Brain pericyte (primary cell): ENCODE measurements at regions not wholly inside any gene's neighbourhood (a gene's known extent, or its start where the extent isn't known, plus 50 kb on each side); places are given as distances from the start of the nearest gene placed in this dataset.

Experiments used
- DNase-seq: peaks from one replicate; pipeline ENCODE4 v3.0.0-alpha.2; 2012; ENCODE audit warnings: low read depth, low spot score

- DNase-seq: no peak
Observed at GRCh38 chr7:96484845-96485244, 162.9 kb upstream of the SLC25A13 start.

GRCh38 chr7:96484091-96484490 lies 162.2 kb upstream of the SLC25A13 start:
- no peak for DNase-seq

DNA sequence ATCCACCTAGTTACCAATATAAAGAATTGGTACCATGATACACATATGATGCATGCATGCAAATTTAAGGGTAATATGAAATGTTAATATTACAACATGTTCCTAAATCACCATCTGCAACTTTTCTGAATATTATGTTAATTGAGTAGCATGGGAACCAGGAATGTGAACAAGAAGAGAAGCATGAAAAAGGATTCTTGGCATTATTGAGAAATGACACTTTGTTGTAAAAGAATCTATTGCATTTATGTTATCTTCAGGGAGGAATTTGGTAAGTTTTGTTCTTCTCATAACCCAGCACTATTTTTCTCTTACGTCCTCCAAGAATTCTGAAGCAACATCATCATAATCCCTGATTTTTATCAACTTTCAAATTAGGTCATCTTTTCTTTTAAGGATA lies 159.9 kb upstream of the SLC25A13 start:
- no peak for DNase-seq

DNA sequence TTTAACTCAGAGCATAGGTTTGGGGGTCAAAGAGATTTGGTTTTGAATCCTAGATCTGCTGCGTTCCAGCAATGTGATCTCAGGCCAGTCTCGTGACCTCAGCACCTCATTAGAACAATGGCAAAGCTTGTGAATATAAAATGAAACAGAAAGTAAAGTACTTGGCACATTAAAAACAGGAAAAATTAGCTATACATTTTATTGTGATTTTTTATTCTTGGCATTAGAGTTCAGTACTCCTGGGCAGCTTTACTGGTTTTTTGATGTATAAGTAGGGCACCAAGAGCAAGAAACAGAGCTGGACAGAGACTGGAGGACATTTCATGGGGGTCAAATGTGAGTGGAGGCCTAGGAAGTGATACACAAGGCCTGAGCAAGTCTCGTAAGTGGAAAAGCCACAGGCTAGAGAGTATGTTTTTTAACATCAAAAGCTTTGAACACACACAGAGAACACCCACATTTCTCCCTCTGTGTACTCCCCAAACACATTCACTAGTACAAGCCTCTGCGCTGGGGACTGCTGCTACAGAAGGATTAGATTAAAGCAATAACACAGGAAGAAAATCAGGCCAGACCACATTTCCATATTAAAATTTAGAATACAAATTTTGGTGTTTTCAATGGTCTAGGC lies 157.2 kb upstream of the SLC25A13 start:
- no peak for DNase-seq

DNA sequence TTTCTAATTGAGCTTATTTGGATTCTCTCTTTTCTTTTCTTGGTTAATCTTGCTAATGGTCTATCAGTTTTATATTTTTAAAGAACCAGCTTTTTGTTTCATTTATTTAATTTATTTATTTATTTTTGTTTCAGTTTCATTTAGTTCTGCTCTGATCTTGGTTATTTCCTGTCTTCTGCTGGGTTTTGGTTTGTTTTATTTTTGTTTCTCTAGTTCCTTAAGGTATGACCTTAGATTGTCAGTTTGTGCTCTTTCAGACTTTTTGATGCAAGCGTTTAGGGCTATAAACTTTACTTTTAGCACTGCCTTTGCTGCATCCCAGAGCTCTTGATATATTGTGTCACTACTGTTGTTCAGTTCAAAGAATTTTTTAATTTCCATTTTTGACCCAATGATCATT lies 149.7 kb upstream of the SLC25A13 start:
- no peak for DNase-seq

DNA sequence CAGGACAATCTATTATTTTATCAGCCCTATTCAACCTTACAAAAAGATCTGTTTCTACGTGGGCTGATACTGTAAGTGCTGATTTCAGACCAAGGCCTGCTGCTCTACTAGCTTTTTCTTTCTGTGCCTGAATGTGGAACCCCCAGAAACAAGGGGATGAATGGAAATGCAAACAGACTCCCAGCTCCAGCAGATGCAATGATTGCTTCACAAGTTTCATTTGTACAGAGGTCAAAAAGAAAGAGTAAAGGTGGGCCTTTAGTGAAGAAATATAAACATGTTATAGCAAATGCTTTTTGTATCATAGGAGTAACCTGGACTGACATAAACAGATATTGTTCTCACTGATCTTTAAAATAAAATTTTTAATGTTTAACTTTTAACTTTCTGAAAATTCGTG lies 130.2 kb upstream of the SLC25A13 start:
- DNase-seq: no peak

DNA sequence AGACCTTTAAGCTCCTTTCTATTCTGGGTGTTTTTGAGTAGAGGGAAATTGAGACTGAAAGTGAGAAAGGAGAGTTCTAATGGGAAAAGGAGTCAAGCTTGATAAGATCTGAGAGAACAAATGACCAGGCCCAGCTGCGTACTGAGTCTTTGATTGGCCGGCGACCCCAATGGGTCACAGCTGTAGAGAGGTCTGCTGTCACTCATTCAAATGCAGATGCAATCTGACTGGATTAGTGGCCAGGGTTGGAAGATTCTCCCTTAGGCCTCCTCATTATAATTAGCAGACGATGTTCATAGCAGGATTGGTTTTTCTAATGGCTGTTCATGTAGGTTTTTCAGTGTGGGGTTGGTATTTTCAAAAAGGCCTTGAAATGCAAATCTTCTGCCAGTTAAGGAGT lies 127.2 kb upstream of the SLC25A13 start:
- no peak for DNase-seq

- DNase-seq: no peak
Observed at GRCh38 chr7:96447109-96447645, 125.3 kb upstream of the SLC25A13 start.

DNA sequence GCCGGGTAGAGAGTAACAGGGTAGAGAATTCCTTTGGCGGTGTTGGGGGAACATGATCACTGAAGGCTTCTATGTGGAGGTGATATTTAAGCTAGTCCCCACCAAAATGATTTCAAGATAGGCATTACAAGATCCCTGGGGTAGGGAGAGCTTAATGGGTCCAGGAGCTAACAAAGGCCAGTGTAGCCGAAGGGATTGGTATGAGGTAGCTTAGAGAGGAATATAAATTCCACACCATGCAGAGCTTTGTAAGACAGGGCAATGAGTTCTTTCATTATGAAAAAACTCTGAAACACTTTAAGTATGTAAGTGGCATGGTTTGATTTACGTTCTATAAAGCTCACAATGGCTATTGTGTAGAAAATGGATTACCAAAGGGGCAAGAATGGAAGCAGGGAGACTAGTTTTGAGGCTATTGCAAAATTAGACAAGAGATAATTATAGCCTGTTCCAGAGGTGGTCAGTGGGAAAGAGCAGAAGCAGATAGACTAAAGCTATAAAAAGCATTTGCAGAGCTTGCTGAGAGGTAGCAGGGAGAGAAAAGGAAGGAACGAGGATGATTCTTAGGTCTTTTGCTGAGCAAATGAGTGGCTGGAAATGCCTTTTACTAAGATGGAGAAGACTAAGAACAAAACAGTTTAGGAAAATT lies 119.7 kb upstream of the SLC25A13 start:
- no peak for DNase-seq

DNA sequence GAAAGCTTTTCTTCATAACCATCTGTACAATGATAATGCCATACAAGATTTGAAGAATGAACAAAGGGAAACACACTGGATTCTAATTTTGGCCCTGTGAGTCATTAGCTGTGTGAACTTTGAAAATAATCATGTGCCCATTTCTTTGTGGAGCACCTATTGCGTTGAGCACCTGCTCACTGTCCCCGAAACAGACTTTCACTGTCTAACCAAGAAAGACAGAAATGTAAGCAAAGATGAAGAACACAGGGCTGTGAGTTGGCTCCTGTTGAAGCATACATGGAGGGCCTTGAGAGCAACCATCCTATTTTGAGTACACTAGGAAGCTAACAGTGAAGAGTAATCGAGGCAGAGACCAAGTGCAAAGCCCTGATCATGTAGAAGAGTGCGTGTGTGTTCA lies 118.4 kb upstream of the SLC25A13 start:
- DNase-seq: no peak

DNA sequence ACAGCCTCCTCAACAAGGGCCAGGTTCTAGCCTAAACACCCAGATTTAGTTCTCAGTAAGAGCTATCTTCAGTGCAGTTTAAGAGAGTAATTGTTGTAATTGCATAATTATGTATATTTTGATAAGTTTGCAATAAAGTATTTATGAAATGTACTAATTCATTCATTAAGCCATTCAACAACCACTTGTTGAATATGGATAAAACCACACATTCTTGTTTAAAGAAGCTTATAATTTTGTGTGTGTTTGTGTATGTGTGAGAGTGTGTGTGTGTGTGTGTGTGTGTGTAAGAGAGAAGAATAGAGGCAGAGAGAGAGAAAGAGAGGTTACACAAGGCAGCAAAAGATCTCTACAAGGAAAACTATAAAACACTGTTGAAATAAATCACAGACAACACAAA lies 115.0 kb upstream of the SLC25A13 start:
- no peak for DNase-seq

DNA sequence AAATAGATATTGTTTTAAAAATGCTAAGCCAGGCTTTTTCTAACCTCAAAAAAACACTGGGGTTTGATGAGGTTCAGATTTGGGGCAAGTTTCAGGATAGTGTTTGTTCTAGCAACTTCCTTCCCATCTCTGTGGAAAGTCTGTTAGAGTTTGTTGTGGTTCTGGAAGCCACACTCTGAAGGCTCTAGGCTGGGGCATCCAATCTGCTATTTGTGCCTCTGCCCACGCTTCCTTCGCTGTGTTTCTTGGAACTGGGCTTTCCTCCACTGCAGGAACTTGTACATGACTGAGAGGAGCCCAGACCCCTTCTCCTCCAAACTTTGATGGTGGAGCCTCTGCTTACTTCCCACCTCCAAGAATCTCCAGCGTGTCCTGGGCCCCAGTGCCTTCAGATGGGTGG lies 108.5 kb upstream of the SLC25A13 start:
- no peak for DNase-seq

- no peak for DNase-seq
Observed at GRCh38 chr7:96427143-96427542, 105.2 kb upstream of the SLC25A13 start.

DNA sequence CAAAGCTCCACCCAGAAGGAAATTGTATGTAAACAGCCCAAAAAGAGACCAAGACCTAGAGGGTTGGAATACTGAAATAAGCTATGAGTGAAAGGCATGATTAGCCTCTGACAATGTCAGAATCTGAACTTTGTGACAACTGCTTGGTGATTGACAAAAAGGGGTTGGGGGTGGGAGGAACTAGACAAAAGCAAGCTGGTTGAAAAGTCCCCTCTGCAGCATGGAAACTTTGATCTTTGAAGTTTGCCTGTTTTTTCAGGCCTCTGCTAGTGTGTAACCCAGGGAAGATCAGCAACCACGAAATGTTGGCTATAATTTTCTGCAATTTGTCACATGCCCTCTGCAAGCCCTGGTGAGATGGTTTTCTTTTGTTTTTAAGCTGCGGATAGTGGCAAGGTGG lies 104.8 kb upstream of the SLC25A13 start:
- DNase-seq: no peak

DNA sequence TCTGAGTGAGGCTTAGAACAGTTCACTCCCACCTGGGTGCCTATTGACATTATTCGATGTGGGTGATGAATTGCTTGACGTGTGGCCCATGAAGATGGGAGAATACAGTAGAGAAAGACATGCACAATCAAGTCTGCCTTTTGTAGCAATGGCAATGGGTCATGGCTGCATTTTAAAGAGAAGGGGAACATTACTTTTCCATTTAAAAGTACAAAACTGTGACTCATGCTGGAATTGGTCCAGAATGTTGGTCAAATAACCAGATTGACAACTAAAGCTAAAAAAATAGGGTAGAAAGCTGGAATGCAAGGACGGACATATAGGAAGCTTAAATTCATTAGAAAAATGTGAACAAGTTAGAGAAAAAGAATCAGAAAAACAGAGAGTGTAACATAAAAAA lies 104.1 kb upstream of the SLC25A13 start:
- no peak for DNase-seq

DNA sequence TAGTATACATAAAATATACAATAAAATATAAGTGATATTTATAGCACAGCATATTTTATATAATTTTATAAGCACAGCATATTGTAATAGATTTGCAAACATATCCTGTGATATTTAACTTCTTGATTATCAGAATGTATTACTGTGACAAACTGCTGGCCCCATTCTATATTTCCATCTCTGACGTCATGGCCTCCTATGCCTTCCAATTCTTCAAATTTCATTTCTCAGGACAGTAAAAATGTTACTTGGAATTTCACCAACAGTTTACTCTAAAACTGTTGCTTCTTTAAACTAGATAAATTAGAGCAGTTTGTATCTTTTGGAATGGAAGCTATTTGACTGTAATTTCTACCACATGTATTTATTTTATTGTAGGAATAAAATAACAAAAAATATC lies 102.5 kb upstream of the SLC25A13 start:
- DNase-seq: no peak

DNA sequence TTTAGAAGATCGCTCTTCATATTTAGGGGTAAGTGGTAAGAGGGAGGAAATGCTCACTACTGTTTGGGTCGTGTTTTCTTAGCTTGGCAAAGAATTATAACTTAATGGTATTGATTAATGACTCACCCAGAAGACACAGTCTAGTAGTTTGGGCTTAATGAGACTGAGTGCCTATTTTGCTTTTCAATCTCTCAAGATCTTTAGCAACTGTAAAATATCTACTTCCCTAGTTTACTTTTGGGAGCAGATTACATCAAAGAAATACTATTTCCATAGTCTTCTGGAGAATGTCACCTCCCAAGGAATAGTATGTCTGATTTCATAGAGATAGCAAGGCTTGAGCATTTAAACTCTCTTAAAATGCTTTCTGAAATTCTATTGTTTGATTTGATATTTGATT lies 100.5 kb upstream of the SLC25A13 start:
- no peak for DNase-seq

- no peak for DNase-seq
Observed at GRCh38 chr7:96418581-96418980, 96.7 kb upstream of the SLC25A13 start.

DNA sequence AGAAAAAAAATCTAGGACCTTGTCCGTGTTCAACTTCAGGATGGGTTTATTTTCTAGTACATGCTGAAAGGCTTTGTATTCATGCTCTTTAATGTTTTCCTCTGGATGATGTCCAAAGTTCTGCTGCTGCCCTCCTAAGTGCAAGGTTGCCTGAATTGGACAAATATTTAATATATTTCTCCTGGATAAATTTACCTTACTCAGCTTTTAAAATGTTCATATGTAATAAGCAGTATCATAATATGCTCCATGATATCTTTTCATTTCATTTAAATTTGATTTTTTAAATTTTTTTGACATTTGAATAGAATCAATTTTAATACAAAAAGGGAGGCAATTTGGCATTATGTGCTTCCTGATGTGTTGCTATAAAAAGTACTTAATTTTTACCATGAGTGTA lies 95.9 kb upstream of the SLC25A13 start:
- DNase-seq: no peak

- no peak for DNase-seq
Observed at GRCh38 chr7:96416599-96416998, 94.7 kb upstream of the SLC25A13 start.

DNA sequence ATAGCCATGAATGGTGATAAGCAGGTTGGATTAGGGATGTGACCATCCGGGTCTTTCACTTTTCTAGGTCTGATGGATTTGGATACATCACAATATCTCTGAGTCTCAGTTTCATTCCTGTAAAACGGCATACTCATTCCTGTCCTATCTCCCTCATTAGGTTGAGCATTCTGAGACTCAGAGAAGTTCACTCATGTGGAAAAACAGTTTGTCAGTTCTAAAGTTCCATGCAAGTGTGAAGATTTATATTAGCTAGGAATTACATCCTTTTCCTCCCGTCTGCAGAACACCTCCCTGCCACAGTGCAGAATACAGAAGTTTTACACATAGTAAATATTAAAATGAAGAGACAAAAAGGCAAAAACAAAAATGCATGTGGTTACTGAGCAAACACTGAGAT lies 94.2 kb upstream of the SLC25A13 start:
- no peak for DNase-seq

DNA sequence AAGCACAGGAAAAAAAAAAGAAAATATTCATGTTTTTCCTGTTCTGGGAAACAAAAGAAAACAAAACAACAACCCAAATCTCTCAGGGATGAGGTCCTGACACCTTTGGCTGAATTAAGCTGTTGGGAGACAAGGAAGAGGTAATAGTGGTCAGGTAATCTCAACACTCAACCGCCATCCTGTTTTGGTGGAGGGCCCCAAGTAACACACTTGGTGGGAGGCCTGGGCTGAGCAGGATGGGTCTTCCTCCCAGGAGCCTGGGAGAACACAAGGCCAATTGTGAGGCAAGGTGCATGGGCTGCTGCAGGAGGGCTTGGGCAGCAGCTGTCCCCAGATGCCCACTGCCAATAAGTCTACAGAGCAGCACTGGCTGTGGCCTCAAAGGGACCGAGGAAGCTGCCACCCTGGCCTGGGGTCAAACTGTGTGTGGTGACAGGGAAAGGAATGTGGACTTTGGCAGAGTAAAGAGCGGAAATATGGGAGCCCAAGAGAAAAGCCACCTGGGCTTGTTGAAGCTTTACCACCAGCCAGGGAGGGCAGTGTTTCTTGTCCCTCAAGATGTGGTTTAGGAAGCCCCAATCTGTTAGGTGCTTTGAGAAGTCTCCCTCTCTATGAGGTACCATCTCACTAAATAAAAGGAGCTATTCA lies 93.5 kb upstream of the SLC25A13 start:
- DNase-seq: no peak

DNA sequence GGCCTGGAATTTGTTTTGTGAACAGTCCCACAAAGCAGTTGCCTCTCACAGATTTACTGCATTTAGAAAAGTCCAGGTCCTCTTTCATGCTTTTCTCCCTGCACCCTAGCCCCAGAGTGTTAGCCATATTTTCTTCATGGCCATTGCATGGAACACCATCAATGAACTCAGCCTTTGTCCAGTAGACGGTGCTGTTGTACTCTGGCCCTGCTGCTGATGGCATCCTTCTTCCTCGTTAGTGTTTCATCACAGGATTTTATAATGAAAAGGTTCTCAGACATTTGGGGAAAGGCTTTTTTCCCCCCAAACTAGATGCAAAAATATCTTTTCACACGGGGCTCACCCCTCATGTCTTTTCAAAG lies 93.0 kb upstream of the SLC25A13 start:
- no peak for DNase-seq
